Activated CD4-positive, alpha-beta T cell treated with anti-CD3 and anti-CD28 coated beads for 4 hours (primary cell): ENCODE measurements at regions not wholly inside any gene's neighbourhood (a gene's known extent, or its start where the extent isn't known, plus 50 kb on each side); places are given as distances from the start of the nearest gene placed in this dataset.
"Not testable (repeated sequence)": the region's sequence is repeated elsewhere in the genome, so short reads cannot be mapped to it uniquely, and the experiment has no call there.

Source experiments
- DNase-seq, 2 donors: peaks; one replicate each; pipeline ENCODE4 v3.0.0-alpha.2; 2020

GRCh38 chr5:164439799-164440198, 934.4 kb downstream of the MAT2B start:
- DNase-seq = no peak

DNA sequence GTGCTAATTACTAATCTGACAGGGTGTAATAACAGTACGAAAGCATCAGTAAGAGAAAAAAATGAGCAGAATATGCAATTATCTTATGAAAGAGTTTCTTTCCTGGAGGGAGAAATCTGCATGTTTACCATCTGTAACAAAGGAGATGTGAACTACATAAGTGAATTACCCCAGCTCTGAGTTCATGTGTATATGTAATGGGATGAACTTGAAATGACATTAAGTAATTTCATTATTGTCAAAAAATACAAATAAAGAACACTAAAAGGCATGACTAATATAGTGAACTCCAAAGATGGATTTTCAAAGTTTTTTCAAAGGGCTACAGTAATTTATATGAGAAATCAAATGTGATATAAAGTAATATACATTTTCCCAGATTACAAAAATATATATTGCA, 944.0 kb downstream of the MAT2B start:
- no peak for DNase-seq

DNA sequence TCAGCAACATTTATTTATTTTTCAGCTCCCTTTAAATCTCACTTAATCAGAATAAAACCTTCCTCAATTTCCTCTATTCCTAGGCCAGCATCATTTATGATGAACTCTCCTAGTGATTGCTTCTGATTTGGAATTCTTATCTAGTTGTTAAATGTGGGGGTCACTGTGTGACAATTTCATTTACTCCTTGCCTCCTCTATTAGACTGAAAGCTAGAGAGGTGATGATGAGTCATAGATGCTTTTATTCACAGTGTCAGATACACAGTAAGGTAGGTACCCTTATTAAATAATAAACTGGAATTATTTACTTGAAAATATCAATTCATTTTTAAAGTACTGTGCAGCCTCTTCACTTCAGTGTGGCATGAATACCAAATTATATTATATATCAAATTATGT, 960.6 kb downstream of the MAT2B start:
- DNase-seq = no peak

GRCh38 chr5:164470312-164470711, 964.9 kb downstream of the MAT2B start:
- no peak for DNase-seq

GRCh38 chr5:164472165-164472564, 966.7 kb downstream of the MAT2B start:
- DNase-seq = no peak

DNA sequence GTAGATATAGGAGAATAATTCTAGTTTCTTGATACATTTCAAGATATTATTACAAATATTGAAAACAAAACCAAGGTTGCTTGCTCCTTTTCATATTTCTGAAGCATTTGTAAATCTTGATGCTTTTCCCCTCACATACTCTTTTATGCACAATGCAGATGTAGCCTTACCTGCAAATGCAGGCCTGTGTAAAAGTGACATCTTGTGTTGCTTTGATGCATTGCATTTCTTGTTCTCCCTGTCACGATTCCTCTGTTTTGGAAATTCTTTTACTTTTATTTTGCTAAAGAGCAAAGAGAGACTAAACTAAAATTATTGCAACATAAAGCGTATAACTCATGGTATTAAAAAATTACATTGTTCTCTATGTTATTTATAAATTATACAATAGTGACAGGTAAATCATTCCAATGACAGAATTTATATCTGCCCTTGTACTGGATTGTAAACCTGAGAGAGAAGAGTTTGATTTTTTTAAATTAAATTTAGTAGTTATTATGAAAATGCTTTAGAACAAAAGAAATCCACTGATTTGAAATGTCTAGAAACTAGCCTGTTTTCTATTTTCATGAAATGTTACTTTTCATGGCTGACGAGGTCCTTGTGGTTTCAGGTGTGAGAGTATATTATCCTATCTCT, 970.0 kb downstream of the MAT2B start:
- DNase-seq = no peak

DNA sequence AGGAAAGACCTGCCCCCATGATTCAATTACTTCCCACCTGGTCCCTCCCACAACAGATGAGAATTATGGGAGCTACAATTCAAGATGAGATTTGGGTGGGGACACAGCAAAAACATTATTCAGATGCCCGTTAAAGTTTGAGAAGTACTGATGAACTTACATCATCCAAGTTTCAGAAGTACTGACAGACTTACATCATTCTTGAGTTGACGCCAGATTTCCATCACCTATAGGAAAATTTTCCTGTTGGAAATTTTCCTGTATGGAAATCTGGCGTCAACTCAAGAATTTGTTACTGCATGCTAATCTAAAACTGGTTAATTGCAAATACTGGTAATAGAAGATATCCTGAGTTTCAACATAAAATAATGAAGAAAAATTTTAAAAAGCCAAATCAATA, 975.9 kb downstream of the MAT2B start:
- DNase-seq = no peak

DNA sequence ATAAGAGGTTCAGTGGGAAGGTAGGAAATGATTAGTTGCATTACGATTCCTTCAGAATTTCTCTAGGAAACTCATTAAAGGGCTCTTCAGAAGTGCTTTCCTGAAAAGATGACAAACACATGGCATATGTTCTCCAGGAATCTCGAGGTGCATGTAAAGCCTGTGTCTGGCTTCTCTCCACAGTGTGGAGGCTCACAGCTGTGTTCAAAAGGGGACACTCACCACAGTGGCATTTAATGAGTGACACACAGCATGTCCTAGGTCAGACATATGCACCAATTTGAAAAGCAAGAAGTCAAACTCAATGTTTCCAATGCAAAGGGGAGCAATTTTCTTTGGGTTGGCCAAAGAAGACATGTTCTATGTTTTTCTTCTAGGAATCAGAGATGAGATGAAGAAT, 976.9 kb downstream of the MAT2B start:
- no peak for DNase-seq

DNA sequence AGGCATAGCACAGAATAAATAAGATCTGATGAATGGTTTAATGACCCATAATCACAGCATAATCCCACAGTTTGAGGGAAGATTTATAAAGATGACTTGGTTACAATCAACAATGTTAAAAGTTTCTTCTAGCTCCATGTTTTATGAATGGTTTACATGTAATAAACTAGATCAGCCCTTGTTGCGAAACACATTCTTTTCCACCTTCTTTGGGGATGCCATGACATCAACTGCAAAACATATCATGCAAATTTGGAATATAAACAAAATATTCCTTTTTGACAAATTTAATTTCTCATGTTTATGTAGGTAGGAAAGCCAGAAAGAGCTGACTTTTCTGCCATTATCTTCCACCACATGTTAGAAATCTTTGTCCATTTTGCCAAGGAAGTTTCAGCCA, 979.5 kb downstream of the MAT2B start:
- no peak for DNase-seq

GRCh38 chr5:164487939-164488338, 982.5 kb downstream of the MAT2B start:
- no peak for DNase-seq

DNA sequence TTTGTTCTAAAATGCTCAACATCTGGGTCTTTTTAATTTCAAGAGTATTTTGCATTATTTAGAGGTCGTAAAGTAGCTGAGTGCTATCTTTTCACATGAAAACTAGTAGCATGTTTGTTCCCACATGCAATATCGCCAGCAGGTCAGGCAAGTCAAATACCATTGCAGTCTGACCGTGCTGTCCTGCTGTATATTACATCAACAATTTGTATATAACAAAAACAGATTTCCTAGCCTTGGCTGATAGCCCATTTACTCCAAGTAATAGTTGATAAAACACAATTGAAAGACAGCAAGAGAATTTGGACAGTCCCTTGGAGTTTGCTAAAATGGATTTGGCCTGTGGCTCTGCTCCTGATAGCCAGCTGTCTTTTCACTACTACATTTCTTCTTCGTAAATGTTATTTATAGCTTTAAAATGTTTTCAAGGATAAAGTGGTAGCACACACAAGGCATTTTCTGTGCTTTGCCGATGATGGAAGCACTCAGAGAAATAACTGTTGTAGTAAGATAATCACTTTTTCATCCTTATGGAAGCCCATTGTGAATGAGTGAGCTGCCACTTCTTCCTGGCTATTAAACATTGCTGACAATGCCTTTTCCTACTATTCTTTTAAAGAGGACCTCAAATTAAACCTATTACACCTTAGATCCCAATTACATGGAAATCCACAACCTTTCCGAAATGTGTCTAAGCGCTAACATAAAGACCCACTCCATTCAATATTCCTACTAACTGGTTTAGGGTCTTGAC, 992.1 kb downstream of the MAT2B start:
- DNase-seq = no peak

- DNase-seq = no peak
Measured at GRCh38 chr5:164498438-164498837, 993.0 kb downstream of the MAT2B start.

DNA sequence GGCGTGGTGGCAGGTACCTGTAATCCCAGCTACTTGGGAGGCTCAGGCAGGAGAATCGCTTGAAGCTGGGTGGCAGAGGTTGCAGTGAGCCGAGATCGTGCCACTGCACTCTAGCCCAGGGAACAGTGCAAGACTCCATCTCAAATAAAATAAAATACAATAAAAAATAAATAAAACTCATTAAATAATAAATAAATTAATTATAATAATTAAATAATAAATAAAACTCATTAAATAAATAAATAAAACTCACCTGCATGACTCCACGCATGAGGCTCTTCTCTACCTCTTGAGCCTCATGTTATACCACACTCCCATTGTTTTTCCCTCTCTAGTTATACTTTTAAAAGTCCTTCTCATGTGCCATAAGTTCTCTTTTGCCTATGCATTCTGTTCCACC, 995.4 kb downstream of the MAT2B start:
- DNase-seq = no peak

DNA sequence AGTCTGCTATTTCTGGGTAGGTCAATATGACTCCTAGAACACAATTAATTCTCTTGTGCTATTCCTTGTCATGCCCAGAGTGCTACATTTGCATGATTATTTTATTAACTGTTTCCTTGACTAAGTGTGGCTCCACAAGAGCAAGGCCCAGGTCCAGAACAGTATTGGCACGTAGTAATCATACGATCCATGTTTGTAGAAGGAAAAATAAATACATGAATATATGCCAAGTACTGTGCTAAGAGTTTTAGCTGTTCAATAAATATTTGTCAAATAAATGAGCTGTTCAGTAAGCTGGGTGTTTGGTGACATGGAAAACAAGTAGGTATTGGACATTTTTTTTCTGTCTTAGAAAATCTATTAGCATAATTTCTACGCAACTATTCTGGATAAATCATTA, 995.9 kb downstream of the MAT2B start:
- no peak for DNase-seq

DNA sequence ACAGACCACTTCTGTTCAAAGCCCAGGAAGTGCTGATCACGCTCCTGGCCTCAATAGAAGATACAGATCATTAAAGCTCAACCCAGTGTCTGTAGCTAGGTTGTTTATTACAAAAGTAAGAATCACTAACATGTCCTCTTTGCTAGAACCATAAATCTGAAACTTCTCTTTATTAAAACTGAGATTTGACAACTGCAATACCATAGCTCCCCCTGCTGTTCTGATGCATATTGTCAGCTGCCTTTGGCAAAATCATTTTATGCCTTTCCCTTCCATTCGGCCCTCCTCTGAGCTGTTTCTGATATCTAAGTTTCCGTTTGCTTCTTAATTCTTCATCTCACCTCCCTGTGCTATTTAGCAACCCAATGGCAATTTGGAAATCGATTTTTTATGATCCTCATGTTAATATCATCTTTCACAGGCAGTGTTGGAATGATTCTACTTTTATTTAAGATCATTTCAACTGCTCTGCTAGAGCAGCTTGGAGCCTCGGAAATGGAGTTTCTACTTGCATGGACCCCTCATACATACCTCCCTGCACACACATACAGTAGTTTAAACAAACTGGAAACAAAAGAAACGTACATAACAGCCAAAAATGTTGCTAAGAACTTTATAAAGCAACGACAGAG, 998.8 kb downstream of the MAT2B start:
- DNase-seq = no peak

DNA sequence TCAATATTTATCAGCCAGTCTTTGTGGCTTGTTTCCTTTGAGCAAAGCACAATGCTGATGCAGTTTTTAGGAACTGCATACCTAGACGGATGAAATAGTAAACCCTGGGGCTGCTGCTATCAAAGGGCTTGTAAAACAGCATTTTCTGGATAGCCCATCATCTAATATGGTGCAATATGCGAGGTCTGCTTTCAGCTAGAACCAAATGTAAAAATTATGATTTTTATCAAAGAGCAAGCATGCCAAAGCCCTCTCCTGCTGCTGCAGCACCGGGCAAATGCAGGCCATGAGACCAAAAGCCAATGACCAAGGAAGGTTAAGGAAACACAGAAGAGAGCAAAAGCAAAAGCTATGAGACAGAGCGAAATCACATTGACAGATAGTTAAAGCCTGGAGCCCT, 1000.4 kb downstream of the MAT2B start:
- no peak for DNase-seq

GRCh38 chr5:164518067-164518740, 1012.8 kb downstream of the MAT2B start:
- no peak for DNase-seq

GRCh38 chr5:164518741-164519080, 1013.3 kb downstream of the MAT2B start:
- DNase-seq = no peak

DNA sequence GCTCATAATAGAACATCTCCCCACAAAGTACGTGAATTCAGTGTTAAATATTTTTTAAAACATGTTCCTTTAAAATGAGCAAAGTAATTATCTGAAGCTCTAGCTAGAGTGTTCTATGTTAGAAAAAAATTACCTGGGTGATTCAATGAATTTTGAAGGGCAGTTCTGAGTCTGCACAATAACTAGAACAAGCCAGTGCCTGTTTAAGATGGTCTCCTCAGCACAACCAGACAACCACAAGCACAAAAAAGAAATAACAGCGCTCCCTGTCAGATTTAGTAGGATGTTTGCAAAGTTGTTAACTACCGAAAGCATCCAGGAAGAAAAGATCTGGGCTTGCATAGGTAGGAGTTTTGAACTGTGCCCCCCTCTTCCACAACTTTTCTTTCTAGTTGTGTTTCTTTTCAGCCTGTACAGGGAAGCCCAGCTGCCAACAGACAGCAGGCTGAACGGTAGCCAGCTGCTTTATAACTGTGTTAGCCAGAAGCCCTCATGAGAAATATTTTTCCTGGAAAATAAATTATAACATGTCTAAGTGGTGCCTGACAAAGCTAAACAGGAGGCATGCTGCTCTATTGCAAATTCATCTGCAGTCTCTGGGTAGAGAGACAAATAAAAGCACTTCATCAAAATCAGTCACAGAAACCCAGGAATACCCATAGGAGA, 1026.9 kb downstream of the MAT2B start:
- no peak for DNase-seq

GRCh38 chr5:164533426-164533825, 1028.0 kb downstream of the MAT2B start:
- not testable (repeated sequence) for DNase-seq

DNA sequence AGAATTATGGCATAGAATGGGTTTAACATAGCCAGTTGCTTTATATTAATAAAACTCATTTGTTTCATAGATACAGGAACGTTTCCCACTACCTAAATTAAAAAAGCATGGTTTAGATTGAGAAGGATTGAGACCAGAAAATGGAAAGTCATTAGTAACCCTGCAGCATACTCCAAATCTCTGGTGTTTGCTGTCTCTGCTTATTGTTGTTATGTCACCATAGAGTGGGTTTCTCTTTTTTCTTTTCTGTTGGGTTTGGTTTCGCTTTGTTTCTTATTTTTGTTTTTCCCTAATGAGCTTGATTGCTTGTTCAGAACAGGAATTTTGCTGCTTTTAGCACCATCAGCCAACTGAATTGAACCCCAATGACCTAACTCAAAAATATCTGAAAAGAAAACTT, 1034.8 kb downstream of the MAT2B start:
- no peak for DNase-seq

DNA sequence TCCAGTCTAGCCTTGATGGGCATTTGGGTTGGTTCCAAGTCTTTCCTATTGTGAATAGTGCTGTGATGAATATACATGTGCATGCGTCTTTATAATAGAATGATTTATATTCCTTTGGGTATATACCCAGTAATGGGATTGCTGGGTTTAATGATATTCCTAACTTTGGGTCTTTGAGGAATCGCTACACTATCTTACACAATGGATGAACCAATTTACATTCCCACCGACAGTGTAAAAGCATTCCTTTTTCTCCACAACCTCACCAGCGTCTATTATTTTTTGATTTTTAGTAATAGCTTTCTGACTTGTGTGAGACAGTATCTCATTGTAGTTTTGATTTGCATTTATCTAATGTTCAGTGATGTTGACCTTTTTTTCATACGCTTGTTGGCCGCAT, 1040.1 kb downstream of the MAT2B start:
- DNase-seq = no peak

DNA sequence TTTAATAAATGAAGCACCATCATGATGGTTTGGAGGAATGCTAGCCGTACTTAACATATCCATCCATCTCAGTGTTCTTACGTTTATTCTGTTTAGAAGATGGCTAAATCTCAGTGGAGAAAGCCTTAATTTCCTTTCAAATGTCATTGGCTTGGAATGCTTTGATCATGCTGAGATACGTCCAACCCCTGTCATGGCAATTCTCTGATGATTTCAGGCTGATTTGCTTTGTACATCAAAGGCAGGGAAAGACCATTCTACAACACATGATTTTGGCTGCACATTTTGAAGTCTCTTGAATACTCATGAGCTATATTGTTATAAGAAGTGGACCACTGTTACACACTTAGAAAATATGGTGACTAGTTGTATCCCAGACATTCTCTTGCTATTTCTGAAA, 1048.4 kb downstream of the MAT2B start:
- no peak for DNase-seq
